ENCODE measurements at regions not wholly inside any gene's neighbourhood (a gene's known extent, or its start where the extent isn't known, plus 50 kb on each side); places are given as distances from the start of the nearest gene placed in this dataset.

DNA sequence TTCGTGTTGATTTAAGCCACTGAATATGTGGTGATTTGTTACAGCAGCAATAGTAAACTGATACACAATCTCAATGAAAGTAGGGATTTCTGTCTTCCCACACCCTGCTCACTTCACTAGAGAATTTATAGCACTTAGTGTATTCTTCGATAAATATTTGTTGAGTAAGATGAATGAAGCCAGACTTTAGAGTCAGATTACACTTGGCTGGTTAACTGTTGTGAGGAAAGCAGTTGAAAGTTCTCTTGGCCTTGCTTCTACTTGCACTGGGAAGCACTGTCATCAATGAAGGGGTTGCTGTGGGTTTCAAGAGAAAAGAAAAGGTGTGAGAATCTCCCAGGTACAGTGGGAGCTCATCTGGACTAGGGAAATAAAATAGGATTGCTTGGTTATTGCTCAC, 82.1 kb upstream of the IGFBP3 start:
- TF ChIP-seq, protein P1, sequence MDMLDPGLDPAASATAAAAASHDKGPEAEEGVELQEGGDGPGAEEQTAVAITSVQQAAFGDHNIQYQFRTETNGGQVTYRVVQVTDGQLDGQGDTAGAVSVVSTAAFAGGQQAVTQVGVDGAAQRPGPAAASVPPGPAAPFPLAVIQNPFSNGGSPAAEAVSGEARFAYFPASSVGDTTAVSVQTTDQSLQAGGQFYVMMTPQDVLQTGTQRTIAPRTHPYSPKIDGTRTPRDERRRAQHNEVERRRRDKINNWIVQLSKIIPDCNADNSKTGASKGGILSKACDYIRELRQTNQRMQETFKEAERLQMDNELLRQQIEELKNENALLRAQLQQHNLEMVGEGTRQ (IDR thresholded peaks at IDR 0.05; ENCODE audit: low read depth, low read length): no peak
- TF ChIP-seq BHLHE40 (IDR thresholded peaks at IDR 0.05; ENCODE audit: low read depth, low read length): no peak
- TF ChIP-seq POLR2A (IDR thresholded peaks at IDR 0.05; ENCODE audit: low read depth, low read length): no peak
- TF ChIP-seq, protein P2, sequence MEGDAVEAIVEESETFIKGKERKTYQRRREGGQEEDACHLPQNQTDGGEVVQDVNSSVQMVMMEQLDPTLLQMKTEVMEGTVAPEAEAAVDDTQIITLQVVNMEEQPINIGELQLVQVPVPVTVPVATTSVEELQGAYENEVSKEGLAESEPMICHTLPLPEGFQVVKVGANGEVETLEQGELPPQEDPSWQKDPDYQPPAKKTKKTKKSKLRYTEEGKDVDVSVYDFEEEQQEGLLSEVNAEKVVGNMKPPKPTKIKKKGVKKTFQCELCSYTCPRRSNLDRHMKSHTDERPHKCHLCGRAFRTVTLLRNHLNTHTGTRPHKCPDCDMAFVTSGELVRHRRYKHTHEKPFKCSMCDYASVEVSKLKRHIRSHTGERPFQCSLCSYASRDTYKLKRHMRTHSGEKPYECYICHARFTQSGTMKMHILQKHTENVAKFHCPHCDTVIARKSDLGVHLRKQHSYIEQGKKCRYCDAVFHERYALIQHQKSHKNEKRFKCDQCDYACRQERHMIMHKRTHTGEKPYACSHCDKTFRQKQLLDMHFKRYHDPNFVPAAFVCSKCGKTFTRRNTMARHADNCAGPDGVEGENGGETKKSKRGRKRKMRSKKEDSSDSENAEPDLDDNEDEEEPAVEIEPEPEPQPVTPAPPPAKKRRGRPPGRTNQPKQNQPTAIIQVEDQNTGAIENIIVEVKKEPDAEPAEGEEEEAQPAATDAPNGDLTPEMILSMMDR (conservative IDR thresholded peaks at IDR 0.05; ENCODE audit: low read depth, low read length): no peak
- TF ChIP-seq MAZ (IDR thresholded peaks at IDR 0.05; ENCODE audit: borderline replicate concordance, low read depth, low read length): no peak
- no peak for TF ChIP-seq RAD21 (IDR thresholded peaks at IDR 0.05; ENCODE audit: low read length)
- no peak for TF ChIP-seq MAFK (IDR thresholded peaks at IDR 0.05; ENCODE audit: low read depth, low read length)
- TF ChIP-seq FOS (IDR thresholded peaks at IDR 0.05; ENCODE audit: low read depth, low read length): no peak

Data from IMR-90 (cell line).